Spleen (tissue), 7 donors: ENCODE measurements at regions not wholly inside any gene's neighbourhood (a gene's known extent, or its start where the extent isn't known, plus 50 kb on each side); places are given as distances from the start of the nearest gene placed in this dataset.

Experiments
- CTCF ChIP-seq, 11 experiments: fragments of 200-600 bp in 7 of 11; fragments of 450-650 bp in 4 of 11; sonication (generic) in 4 of 11; IDR thresholded peaks in 8 of 11; conservative IDR thresholded peaks in 3 of 11; 1 replicate in 7 of 11; 2 replicates in 4 of 11; pipeline versions ENCODE4 v1.4.0 to v1.8.0; 2016 to 2021; ENCODE audit warnings: antibody characterized with exemption in 11 of 11, inconsistent platforms in 4 of 11, mild to moderate bottlenecking in 1 of 11
- POLR2AphosphoS5 ChIP-seq, 3 donors: sonication (generic); formaldehyde crosslinking; IDR thresholded peaks; one replicate each; pipeline ENCODE4 v1.5.1; 2017; ENCODE audit warnings: antibody characterized with exemption in 3 of 3
- donor health status: DM: no; HTN: no; CAD: no; lungs with moderate emphysema.
- donor health status: DM: no; HTN: no; CAD: no.
- donor health status: DM: no; HTN: no; CAD: no.

- TF ChIP-seq CTCF (IDR thresholded peaks at IDR 0.05 in 8 of 11, conservative IDR thresholded peaks at IDR 0.05 in 3 of 11) = no peak
- no peak for TF ChIP-seq POLR2AphosphoS5 (IDR thresholded peaks at IDR 0.05)
Measured at GRCh38 chr10:118966850-118967125, 62.7 kb upstream of the NANOS1 start.
